Right lobe of liver (tissue), 6 donors: ENCODE measurements at regions not wholly inside any gene's neighbourhood (a gene's known extent, or its start where the extent isn't known, plus 50 kb on each side); places are given as distances from the start of the nearest gene placed in this dataset.

Experiments
- ATAC-seq, 4 donors: fragments of 200-7000 bp; cut with Tn5 transposase; one replicate each; pipeline ENCODE4 v1.9.1; 2020; ENCODE audit warnings: mild to moderate bottlenecking in 4 of 4, moderate library complexity in 4 of 4
- DNase-seq, 3 donors: peaks; one replicate each; pipeline ENCODE4 v3.0.0-alpha.2; 2020
- H3K27ac ChIP-seq, 3 donors: fragments of 200-600 bp; one replicate each; pipeline ENCODE4 v1.8.0; 2022
- H3K27me3 ChIP-seq, 2 donors: fragments of 200-600 bp; one replicate each; pipeline ENCODE4 v1.8.0; 2022
- H3K36me3 ChIP-seq, 4 donors: fragments of 200-600 bp; sonication (generic) in 1 of 4; one replicate each; pipeline versions ENCODE4 v1.5.1 to v1.8.0; 2017 to 2022; ENCODE audit warnings: control low read depth in 1 of 4
- H3K4me1 ChIP-seq, 4 donors: fragments of 200-600 bp; sonication (generic) in 1 of 4; one replicate each; pipeline versions ENCODE4 v1.5.1 to v1.8.0; 2017 to 2022; ENCODE audit warnings: control low read depth in 1 of 4
- H3K4me3 ChIP-seq, 3 donors: fragments of 200-600 bp; one replicate each; pipeline ENCODE4 v1.8.0; 2022
- H3K9me3 ChIP-seq, 4 donors: fragments of 200-600 bp; sonication (generic) in 1 of 4; one replicate each; pipeline versions ENCODE4 v1.5.1 to v1.8.0; 2017 to 2022; ENCODE audit warnings: control low read depth in 1 of 4
- CTCF ChIP-seq, 4 donors: fragments of 200-600 bp in 3 of 4; fragments of 450-650 bp in 1 of 4; IDR thresholded peaks; one replicate each; pipeline versions ENCODE4 v1.5.1 to v1.8.0; 2016 to 2022; ENCODE audit warnings: antibody characterized with exemption in 4 of 4, mild to moderate bottlenecking in 2 of 4
- POLR2A ChIP-seq: fragments of 450-650 bp; IDR thresholded peaks from one replicate; pipeline ENCODE4 v1.6.1; 2017; ENCODE audit warnings: antibody characterized with exemption, mild to moderate bottlenecking
- WGBS: methylation state at CpG from one replicate; pipeline ENCODE4 v1.1.6; 2018; ENCODE audit warnings: low coverage, low lambda C conversion rate; ENCODE audit not compliant: insufficient coverage; ENCODE audit errors: missing lambda C conversion rate; 5-methylcytosine and 5-hydroxymethylcytosine counted together
- intact Hi-C, 2 donors: fragments of 100-400 bp; cut with DNase I; formaldehyde crosslinking; loops; one replicate each; pipeline versions ENCODE4 v1.11.2 to v1.14.1; 2022
- donor health status: DM: no; HTN: yes; CAD: no.
- donor health status: DM: no; HTN: no; CAD: no.
- donor health status: DM: no; HTN: no; CAD: no.
- donor health status: DM: no; HTN: yes; CAD: no.
- donor health status: DM: no; HTN: yes; CAD: no.

- intact Hi-C loops = no loop called here
- ATAC-seq (no peak), DNase-seq (no peak)
- H3K4me1 ChIP-seq = peaks cover 0 to 17% (median 0%) of the 10 kb centered on the region in 4 donors
- H3K9me3 ChIP-seq = no peaks in the 10 kb centered on the region
- H3K27ac ChIP-seq = no peak overlapping the region
- 81% methylated on average over 1 of the region's 1 CpG for WGBS
- no peaks in the 10 kb centered on the region for H3K36me3 ChIP-seq
- TF ChIP-seq POLR2A (no peak), CTCF (IDR thresholded peaks at IDR 0.05) (no peak)
- H3K27me3 ChIP-seq = no peaks in the 10 kb centered on the region
- H3K4me3 ChIP-seq = no peak overlapping the region
Observed at GRCh38 chr3:181274025-181274424, 284.5 kb upstream of the DNAJC19 start.

- Histone ChIP-seq H3K27ac (no peak overlapping the region), H3K27me3 (no peaks in the 10 kb centered on the region), H3K36me3 (no peaks in the 10 kb centered on the region), H3K9me3 (no peaks in the 10 kb centered on the region), H3K4me3 (no peak overlapping the region), H3K4me1 (no peaks in the 10 kb centered on the region)
- TF ChIP-seq CTCF (IDR thresholded peaks at IDR 0.05) (no peak), POLR2A (no peak)
- no peak for DNase-seq
- intact Hi-C loops = no loop called here
- ATAC-seq = no peak
Observed at GRCh38 chr3:181267312-181267711, 277.8 kb upstream of the DNAJC19 start.

GRCh38 chr3:181265750-181266333, 276.3 kb upstream of the DNAJC19 start:
- DNase-seq (no peak), ATAC-seq (peak; percentile 80 to 92 (median 84))
- H3K27me3 ChIP-seq = no peaks in the 10 kb centered on the region
- no peaks in the 10 kb centered on the region for H3K36me3 ChIP-seq
- no peak overlapping the region for H3K27ac ChIP-seq
- 20% methylated on average over 4 of the region's 4 CpGs for WGBS
- H3K9me3 ChIP-seq = no peaks in the 10 kb centered on the region
- TF ChIP-seq POLR2A = no peak
- H3K4me3 ChIP-seq = peak overlapping the region; percentile 14 to 39 (median 37)
- no peaks in the 10 kb centered on the region for H3K4me1 ChIP-seq
- intact Hi-C loops = no loop called here

- Histone ChIP-seq H3K36me3 (no peaks in the 10 kb centered on the region), H3K4me1 (no peaks in the 10 kb centered on the region), H3K27me3 (no peaks in the 10 kb centered on the region), H3K4me3 (no peak overlapping the region), H3K27ac (no peak overlapping the region), H3K9me3 (no peaks in the 10 kb centered on the region)
- DNase-seq (no peak), ATAC-seq (no peak)
- TF ChIP-seq POLR2A = no peak
- no peak for TF ChIP-seq CTCF (IDR thresholded peaks at IDR 0.05)
- intact Hi-C loops = no loop called here
- 76% methylated on average over 2 of the region's 2 CpGs for WGBS
Observed at GRCh38 chr3:181264486-181264885, 274.9 kb upstream of the DNAJC19 start.

GRCh38 chr3:181253796-181254195, 264.3 kb upstream of the DNAJC19 start:
- intact Hi-C loops = no loop called here
- no peaks in the 10 kb centered on the region for H3K27me3 ChIP-seq
- H3K4me1 ChIP-seq = no peaks in the 10 kb centered on the region
- H3K9me3 ChIP-seq = no peaks in the 10 kb centered on the region
- no peak for ATAC-seq
- no peak overlapping the region for H3K27ac ChIP-seq
- WGBS = 59% methylated on average over 3 of the region's 3 CpGs
- TF ChIP-seq POLR2A = no peak
- TF ChIP-seq CTCF (IDR thresholded peaks at IDR 0.05) = no peak
- H3K36me3 ChIP-seq = no peaks in the 10 kb centered on the region
- no peak overlapping the region for H3K4me3 ChIP-seq
- no peak for DNase-seq
